ENCODE measurements at regions not wholly inside any gene's neighbourhood (a gene's known extent, or its start where the extent isn't known, plus 50 kb on each side); places are given as distances from the start of the nearest gene placed in this dataset.

- DNase-seq, result no peak
Observed at GRCh38 chr13:34340534-34340933, 522.6 kb downstream of the RFC3 start.

GRCh38 chr13:34343413-34343940 lies 525.5 kb downstream of the RFC3 start:
- DNase-seq, result no peak

- no peak for DNase-seq
Observed at GRCh38 chr13:34344816-34345215, 526.9 kb downstream of the RFC3 start.

GRCh38 chr13:34345258-34345965 lies 527.5 kb downstream of the RFC3 start:
- no peak for DNase-seq

DNA sequence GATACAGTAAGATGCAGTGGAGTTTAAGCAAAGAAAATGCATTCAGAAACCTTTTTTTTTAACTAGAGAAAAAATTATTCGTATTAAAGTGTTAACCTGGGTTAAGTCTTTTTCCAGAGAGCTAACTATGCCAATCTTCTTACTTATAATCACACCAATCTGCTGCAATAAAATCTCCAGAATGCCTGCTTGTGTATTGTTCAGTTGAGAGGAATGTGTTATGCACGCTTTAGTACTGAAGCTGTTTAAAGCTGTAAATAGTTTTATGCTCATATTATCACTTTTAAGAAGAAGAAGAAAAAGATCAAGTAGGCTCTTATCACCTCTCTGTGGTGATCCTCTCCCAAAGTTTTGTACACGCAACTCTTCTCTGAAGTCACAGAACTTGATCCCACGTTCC lies 528.7 kb downstream of the RFC3 start:
- no peak for DNase-seq

- DNase-seq, result no peak
Observed at GRCh38 chr13:34347784-34348573, 530.0 kb downstream of the RFC3 start.

DNA sequence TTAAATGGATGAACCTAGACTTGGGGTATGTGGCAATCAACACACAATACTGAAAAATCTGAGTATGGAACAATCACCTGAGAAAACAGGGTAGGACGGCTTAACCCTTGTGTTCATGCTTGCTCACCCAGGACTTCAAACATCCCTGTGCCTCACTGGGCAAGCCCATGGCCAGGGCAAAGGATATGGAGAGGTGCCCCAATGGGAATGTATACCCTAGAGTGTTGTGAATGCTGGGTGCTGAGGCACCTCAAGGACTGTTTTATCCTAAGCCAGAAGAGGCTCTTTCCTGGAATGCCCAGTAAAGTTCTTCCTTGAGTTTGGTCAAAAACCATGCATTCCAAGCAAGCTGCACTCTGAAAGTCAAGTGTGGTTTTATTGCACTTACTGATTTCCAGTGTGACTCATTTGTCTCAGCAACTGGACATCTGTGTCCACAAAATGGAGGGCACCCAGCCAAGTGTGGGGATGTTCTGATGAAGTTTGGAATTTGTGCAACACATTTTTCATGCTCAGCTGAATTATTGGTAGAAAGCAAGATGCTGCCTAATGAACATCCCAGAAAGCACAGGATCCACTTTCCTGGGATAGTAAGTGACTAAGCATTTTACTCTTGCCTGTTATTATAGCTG lies 531.3 kb downstream of the RFC3 start:
- no peak for DNase-seq

DNA sequence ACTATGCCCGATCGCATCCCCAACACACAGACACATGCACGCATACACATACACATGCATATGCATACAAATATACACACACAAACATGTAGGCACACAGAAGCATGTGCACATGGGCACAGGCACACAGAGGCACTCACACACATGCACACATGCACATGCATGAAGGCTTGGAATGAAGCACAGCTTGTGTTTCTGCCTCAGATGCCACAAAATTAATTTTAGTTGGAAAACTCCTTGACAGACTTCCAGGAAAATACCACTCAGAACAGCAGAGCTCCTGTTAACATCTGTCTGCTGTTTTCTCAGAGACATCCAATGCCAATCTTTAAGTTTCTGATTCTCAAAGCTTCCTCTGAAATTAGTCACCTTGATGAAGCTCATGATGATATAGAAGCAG lies 532.7 kb downstream of the RFC3 start:
- DNase-seq, result no peak

DNA sequence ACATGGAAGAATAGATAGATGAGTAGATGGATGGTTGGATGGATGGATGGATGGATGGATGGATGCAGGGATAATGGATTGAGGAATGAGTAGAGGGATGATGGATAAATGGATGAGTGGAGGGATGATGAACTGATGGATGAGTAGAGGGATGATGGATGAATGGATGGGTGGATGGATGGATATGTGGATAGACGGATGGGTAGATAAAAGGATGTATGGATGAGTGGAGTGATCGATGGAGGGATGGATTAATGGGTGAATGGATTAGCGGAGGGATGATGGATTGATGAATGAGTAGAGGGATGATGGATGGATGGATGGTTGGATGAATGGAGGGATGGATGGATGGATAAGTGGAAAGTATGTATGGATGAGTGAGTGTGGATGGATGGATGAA lies 533.2 kb downstream of the RFC3 start:
- DNase-seq, result no peak

DNA sequence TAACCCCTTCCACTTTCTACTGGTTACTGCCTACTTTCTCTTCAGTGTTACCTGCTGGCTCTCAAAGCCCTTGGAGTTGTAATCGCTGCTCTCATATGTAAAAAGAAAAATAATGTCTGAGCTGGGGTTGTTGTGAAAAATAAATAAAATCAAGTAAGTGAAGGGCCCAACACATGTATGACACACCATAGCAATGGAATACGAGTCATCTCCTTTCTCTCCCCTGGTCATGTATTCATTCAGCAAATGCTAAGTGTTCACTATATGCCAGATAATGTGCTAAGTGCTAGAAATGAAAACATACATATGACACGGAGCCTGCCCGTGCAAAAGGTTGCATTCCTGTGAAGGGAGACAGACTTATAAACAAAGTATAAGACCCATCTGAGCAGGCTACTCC lies 535.0 kb downstream of the RFC3 start:
- DNase-seq, result no peak

- DNase-seq, result no peak
Observed at GRCh38 chr13:34356686-34357434, 538.9 kb downstream of the RFC3 start.

DNA sequence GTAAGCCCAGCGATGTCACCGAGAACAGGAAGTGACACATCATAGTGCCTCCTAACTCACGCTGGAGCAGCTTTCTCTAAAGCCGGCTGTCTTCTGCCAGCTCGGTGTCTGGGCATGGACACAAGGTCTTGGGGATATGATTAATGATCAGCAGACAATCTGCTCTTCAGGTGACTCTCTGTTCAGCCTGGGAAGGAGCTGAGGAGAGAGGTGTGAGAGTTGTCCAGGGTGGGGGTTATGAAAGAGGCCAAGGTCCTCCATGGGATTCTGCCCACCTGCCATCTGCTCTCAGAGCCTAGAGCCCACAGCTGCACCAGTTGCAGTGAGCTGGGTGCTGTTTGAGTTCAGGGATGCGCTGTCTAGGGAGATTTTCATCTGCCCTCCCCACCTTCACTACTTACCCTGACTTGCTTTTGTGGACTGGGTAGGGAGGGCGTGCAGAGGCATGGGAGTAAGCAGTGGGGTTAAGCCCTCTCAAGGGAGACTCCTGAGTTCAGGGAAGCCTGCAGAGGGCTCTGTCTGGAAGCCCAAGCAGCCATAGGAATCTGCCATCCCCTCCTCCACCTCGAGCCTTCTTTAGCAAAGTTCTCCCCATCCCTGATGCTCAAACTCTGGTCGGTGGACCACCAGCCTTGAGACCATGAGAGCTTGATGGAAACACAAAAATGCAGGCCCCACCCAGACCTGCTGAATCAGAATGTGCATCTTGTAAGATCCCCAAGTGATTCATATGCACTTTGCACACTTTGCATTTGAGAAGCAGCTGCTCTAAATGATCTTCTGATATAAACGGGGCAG lies 539.7 kb downstream of the RFC3 start:
- DNase-seq, result no peak

DNA sequence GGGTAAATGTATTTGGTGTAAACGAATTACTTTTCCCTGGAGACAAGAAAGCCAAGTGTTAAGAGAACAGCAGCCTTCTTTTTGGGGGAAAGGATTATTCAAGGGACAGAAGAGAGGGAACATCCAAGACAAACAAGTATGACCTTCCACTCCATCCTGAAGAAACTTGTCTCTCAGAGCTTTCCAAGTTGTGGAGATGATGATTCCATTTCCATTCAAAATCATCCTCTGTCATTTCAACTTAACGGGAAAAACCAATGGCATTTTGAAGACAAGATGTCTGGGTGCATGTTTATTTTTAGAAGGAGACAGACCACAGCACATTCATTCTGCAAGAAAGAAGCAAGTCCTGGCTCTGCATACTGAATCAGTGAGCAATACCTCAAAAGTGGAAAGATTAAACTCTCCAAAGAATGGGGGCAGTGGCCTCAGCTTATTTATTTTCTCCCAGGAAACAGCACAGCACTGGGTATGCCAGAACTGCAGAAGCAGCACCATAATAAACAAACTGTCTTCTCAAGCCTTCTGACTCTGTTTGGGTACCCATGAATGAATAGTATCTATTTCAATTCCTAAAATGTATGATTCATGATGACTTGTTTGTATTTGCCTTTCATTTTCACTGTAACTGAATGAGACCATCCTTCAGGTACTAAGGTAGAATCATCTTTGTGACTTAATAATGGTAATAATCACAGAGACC lies 541.0 kb downstream of the RFC3 start:
- no peak for DNase-seq

DNA sequence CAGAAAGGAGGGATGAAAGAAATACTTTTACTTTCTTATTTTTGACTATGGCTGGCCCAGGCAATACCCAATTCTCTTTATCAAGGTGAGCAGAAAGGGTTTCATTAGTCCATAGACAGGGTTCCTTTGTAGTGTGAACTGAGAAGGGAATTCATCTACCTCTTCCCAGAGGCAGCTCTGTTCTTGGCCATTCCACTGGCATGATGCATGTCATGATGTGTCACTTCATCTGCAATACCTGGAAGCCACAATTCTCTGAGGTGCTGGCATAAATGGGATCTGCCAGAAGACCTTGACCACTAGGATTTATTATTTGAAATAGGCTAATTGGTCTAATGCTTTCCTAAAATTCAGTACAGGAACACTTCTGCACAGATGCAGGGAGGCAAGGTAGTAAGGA lies 542.8 kb downstream of the RFC3 start:
- DNase-seq, result no peak

GRCh38 chr13:34361560-34361959 lies 543.6 kb downstream of the RFC3 start:
- DNase-seq, result peak; percentile 29

DNA sequence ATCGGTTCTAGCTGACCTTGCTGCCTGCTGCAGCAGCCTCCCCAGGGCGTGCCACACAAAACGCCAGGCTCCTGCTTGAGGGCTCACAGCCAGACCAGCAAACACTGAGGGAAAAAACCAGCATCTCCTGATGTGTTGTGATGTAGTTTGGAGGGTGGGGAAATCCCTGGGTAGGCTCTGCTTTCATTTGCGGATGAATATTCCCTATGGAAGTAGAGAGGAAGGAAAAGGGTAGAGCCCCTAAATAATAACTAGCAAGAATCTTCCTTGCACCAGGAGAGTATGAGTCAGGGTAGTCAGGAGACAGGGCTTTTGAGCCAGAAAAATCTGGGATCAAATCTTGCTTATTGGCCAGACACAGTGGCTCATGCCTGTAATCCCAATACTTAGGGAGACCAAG lies 545.3 kb downstream of the RFC3 start:
- no peak for DNase-seq

DNA sequence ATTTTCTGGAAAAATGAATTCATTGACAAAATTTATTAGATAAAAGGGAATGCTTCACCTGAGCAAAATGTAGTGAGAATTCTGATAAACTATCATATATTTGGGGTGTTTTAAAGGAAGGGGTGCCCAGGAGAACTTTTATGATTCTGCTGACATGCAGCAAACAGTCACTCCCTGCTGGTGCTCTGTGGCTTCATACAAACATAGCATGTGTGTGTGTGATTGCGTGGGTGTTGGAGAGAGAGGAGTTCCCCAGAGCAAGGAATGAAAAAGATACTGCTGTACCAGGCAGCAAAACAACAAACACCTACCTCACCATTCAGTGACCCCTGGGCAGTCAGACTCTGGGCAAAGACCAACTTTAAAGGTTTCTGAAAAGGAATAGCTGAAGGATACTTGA lies 546.7 kb downstream of the RFC3 start:
- no peak for DNase-seq

GRCh38 chr13:34369931-34370330 lies 552.0 kb downstream of the RFC3 start:
- DNase-seq, result no peak

DNA sequence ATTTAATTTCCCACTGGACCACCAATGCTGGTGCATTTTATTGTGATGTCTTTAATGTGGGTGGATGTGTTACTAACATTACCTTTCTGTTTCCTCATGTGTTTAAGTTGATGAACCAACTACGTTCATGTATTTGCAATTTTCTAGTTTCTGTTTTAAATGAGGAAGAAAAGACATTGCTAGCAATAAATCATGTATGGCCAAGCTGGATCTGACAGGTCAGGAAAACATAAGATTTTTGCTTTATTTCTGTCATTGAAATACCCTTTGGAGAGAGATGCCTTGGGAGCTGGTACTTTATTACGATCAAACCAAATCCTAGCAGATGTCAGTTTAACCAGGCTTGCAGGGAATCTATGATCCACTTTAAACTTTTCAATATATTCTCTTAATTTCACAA lies 553.2 kb downstream of the RFC3 start:
- DNase-seq, result no peak

DNA sequence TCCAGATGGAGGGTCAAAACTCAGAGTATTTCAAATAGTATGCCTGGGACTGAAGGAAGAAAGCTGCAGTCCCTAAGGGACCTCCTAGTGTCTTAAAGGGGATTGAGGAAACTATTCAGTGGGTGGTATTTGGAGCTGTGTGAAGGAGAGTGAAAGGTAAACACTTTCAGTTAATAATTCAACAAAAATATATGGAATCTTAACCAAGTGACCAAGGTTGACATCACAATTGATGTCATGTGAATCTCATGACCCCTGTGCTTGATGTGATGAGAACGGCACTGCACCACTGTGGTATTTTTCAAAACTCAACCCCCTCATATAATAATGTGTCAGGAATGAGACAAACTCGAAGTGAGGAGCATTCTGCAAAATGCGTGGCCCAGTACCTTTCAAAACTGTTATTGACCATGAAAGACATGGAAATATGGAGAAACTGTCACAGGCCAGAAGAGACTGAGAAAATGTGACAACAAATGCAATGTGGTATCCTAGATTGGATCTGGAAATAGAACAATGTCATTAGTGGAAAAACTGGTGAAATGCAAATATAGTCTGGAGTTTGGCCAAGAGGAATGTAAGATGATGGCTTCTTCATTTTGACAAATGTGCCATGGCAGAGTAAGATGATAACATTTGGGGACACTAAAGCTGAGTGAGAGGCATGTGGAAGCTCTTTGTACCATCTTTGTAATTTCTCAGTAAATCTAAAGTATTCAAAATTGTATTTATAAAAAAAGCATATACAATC lies 553.9 kb downstream of the RFC3 start:
- no peak for DNase-seq

DNA sequence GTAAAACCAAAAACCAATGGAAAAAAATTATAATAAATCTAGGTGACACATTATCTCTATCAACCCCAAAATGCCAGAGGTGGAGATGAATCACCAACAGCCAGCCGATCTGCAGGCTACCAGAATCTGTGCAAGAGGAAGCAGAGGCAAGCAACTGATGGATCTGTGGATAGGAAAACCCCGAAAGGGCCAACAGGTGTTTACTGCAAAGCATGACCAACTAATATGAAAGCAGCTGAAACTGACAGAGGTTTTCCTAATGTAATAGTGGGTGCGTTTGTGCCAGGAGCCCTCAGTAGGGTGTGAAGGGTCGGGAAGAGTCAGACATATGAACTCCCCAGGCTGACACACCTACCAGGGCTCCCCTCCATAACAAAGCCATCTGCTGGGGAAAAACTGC lies 554.6 kb downstream of the RFC3 start:
- DNase-seq, result no peak

Measured in retina (tissue), 1 donor.